ENCODE measurements at regions not wholly inside any gene's neighbourhood (a gene's known extent, or its start where the extent isn't known, plus 50 kb on each side); places are given as distances from the start of the nearest gene placed in this dataset.

GRCh38 chr22:22823131-22823810, 64.3 kb upstream of the IGLL5 start:
- no peaks in the 10 kb centered on the region for H3K27me3 ChIP-seq (ENCODE audit: control insufficient read depth, insufficient read depth, low read length)
- no peak overlapping the region for H3K4me2 ChIP-seq (ENCODE audit: low read length)
- H3K4me1 ChIP-seq, result peaks cover 4% of the 10 kb centered on the region
- no peak overlapping the region for H3K9ac ChIP-seq
- H3K36me3 ChIP-seq (ENCODE audit: control insufficient read depth, insufficient read depth, low read length), result no peaks in the 10 kb centered on the region
- no peak overlapping the region for H3K27ac ChIP-seq
- no peak overlapping the region for H2AFZ ChIP-seq
- H3K4me3 ChIP-seq (ENCODE audit: low read depth, low read length), result no peak overlapping the region
- no peaks in the 10 kb centered on the region for H3K79me2 ChIP-seq
- H3K9me3 ChIP-seq (ENCODE audit: control insufficient read depth, low read length), result no peaks in the 10 kb centered on the region
- no peak for TF ChIP-seq CTCF (IDR thresholded peaks at IDR 0.05)

DNA sequence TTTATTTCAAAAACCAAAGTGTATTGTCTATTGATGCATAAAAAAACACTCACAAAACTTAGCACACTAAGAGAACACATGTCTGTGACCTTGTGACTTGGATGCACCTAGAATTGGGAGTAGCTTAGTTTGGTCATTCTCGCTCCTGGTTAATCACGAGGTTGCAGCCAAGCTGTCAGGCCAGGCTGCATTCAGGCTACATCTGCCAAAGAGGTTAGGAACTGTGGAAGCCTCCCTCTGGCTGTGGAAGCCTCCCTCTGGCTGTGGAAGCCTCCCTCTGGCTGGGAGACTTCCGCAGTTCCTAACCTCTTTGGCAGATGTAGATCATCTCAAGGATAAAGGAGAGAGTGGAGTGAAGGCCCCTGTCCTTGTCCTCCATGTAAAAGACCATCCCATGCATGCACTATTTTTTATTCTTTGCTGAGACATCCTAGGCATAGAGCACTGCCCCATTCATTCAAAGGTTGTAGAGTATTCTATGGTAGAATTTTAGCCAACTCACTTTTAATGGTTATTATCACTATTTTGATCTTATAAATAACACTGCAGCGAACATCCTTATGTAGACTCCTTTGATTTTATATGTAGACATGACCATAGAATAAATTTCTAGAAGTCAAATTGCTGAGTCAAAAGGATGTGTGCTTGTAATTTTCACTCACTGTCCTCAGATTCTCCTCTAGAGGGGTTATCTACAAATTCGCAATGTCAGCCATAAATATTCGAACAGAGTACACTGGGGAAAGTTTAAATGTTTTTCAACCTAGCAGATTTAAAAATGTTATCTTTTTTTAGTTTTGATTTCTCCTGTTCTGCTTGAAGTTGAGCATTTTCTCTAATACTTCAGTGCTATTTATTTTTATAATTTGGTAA, 63.0 kb upstream of the IGLL5 start:
- Histone ChIP-seq H3K27me3 (ENCODE audit: control insufficient read depth, insufficient read depth, low read length) (no peaks in the 10 kb centered on the region), H3K36me3 (ENCODE audit: control insufficient read depth, insufficient read depth, low read length) (no peaks in the 10 kb centered on the region), H3K4me2 (ENCODE audit: low read length) (no peak overlapping the region), H2AFZ (no peak overlapping the region), H3K27ac (no peak overlapping the region), H3K9ac (no peak overlapping the region), H3K9me3 (ENCODE audit: control insufficient read depth, low read length) (no peaks in the 10 kb centered on the region), H3K79me2 (no peaks in the 10 kb centered on the region), H3K4me1 (peaks cover 4% of the 10 kb centered on the region), H3K4me3 (ENCODE audit: low read depth, low read length) (no peak overlapping the region)
- no peak for TF ChIP-seq CTCF (IDR thresholded peaks at IDR 0.05)

DNA sequence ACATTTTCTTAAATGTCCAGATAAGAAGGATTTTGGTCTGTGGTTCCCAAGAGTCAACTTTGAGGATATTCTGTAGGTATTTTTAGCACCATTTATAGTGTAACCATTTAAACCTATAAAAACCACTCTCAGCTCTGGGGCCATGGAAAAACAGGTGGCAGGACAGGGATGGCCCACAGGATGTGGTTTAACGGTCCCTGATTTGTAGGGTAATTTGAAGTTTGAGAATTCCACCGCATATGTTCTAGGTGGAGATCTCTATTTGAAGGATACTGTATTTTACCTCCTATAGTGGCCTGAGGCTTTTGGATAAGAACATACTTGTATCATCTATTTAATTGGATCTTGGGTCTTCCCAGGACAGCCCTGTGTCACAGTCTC, 62.4 kb upstream of the IGLL5 start:
- H3K27ac ChIP-seq, result no peak overlapping the region
- no peaks in the 10 kb centered on the region for H3K9me3 ChIP-seq (ENCODE audit: control insufficient read depth, low read length)
- no peaks in the 10 kb centered on the region for H3K79me2 ChIP-seq
- no peak overlapping the region for H3K4me3 ChIP-seq (ENCODE audit: low read depth, low read length)
- H3K4me2 ChIP-seq (ENCODE audit: low read length), result no peak overlapping the region
- H3K9ac ChIP-seq, result no peak overlapping the region
- no peak overlapping the region for H2AFZ ChIP-seq
- TF ChIP-seq CTCF (IDR thresholded peaks at IDR 0.05), result no peak
- no peaks in the 10 kb centered on the region for H3K36me3 ChIP-seq (ENCODE audit: control insufficient read depth, insufficient read depth, low read length)
- H3K4me1 ChIP-seq, result peaks cover 4% of the 10 kb centered on the region
- no peaks in the 10 kb centered on the region for H3K27me3 ChIP-seq (ENCODE audit: control insufficient read depth, insufficient read depth, low read length)

GRCh38 chr22:22827187-22827939, 60.3 kb upstream of the IGLL5 start:
- H3K27ac ChIP-seq, result no peak overlapping the region
- peak overlapping the region; percentile 35 for H3K4me2 ChIP-seq (ENCODE audit: low read length)
- TF ChIP-seq CTCF (IDR thresholded peaks at IDR 0.05), result no peak

More at GRCh38 chr22:22827187-22827939, 60.3 kb upstream of the IGLL5 start:
- Histone ChIP-seq H3K9ac (no peak overlapping the region), H3K36me3 (ENCODE audit: control insufficient read depth, insufficient read depth, low read length) (no peaks in the 10 kb centered on the region), H2AFZ (no peak overlapping the region), H3K4me3 (ENCODE audit: low read depth, low read length) (no peak overlapping the region), H3K9me3 (ENCODE audit: control insufficient read depth, low read length) (no peaks in the 10 kb centered on the region), H3K79me2 (no peaks in the 10 kb centered on the region), H3K4me1 (peaks cover 4% of the 10 kb centered on the region), H3K27me3 (ENCODE audit: control insufficient read depth, insufficient read depth, low read length) (no peaks in the 10 kb centered on the region)

Measured in parathyroid adenoma (tissue), 2 donors.